ENCODE measurements at regions not wholly inside any gene's neighbourhood (a gene's known extent, or its start where the extent isn't known, plus 50 kb on each side); places are given as distances from the start of the nearest gene placed in this dataset.
"Not testable (repeated sequence)": the region's sequence is repeated elsewhere in the genome, so short reads cannot be mapped to it uniquely, and the experiment has no call there.

DNA sequence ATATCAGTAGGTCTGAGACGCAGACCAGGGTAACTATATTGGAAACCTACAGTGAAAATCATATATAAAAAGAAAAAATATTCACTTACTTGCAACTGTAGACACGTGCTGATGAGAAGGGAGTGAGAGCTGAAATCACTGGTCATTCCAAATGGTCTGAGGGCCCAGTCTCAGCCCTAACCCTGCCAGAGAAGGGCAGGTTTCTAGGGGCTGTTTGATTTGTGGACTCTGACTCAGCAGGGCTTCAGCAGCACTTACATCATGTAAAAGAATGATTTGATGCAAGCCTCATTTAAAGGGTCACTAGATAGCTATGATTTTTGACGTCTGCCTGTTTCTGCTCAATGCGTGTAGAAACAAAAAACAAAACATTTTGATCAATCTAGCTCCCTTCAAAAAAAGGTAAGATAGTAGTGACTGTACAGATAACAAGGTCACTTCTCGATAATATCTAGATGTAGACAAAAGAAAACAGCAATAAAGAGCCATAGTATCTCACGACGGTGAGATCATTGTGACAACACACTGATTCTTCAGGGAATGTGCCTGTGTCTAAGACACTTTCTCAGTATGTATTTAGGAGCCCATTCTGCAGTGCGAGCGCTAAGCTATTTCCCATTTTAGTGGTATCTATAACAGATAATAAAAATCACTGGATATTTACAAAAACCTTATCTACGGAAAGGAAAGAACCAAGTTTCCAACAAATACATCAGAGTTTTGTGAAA, 307.2 kb downstream of the HIVEP2 start:
- DNase-seq = no peak

DNA sequence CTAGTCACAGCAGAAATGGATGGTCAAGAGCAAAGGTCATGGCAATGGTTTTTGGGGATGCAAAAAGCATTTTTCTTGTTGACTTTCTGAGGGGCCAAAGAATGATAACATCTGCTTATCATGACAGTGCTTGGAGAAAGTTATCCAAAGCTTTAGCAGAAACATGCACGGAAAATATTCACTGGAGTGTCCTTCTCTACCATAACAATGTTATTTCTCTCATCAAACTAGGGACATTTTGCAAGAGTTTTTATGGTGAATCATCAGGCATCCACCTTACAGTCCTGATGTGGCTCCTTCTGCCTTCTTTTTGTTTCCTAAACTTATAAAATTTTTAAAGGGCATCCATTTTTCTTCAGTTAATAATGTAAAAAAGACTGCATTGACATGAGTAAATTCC, 302.3 kb downstream of the HIVEP2 start:
- DNase-seq = no peak

DNA sequence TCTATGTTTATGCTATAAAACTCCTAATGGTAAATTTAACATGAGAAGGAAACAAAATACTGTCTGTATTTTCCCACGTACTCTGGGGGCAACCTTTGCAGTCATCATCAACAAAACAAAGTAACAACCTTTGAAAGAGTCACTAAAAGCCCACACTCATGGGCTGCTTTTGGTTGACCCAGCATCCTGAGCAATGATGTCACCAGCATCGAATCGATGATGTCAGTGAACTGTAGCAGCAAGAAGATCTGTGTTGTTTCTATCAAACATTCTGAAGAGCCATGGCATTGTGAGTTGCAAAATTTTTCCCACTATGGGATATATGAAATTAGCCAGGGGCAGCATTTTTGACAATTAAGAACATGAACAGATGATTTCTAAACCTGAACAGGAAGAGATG, 300.1 kb downstream of the HIVEP2 start:
- DNase-seq = no peak

DNA sequence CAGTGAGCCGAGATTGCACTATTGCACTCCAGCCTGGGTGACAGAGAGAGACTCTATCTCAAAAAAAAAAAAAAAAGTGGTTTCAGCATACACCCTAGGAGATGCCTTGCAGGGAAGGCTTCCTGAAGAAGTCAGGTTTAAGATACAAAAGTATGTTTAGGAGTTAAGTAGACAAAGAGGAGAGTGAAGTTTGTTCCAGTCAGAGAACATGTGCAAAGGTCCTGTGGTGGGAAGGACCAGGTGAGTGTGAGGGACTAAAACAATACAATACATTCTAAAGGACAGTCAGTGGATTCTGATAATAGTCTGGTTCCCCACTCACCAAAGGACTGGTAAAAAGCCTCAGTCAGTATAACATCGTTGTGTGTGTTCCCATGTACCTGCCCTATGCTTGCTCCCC, 299.3 kb downstream of the HIVEP2 start:
- DNase-seq = no peak

DNA sequence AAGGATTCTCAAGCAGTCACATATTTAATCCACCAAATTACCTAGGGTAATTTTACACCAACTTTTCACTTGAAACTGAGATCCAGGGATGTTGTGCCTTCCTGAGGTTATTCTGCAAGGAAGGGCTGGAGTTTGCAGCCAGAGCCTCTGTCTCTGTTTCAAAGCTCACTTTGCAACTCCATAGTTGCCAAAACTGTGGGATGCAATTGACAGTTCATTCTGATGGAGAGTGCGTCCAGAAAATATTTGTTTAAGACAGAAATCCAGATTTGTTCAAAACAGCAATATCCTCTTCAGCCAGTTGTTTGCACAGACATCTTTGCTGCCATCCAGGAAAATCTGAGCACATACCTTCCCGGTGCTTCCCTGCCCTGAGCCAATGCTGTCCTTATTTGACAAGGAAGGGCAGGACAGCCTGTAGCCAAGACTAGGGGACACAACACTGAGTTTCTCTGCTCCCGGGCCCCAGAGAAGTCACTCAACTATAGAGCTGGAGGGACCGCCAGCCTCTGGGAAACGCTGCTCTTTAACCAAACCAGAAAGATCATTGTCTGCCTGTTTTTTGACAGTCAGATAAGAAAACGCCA, 297.4 kb downstream of the HIVEP2 start:
- DNase-seq = no peak

DNA sequence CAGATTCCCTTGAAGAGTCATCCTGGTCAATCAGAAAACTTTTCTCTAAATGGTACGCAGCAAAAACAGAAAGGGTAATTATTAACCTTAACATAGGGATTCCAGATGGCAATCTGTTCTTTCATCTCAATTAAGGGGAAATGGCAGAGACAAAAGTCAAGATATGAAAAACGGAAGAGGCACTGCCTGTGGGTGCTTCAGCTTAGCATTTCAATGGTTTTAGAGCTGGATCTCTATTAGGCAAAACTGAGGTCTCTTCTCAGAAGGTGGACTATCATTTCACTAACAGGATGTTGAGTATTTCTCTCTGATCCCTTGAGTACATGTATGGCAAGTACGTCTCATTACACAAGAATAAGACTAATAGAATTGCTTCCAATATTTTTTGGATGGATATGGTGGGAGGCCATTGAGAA, 296.9 kb downstream of the HIVEP2 start:
- DNase-seq = no peak

DNA sequence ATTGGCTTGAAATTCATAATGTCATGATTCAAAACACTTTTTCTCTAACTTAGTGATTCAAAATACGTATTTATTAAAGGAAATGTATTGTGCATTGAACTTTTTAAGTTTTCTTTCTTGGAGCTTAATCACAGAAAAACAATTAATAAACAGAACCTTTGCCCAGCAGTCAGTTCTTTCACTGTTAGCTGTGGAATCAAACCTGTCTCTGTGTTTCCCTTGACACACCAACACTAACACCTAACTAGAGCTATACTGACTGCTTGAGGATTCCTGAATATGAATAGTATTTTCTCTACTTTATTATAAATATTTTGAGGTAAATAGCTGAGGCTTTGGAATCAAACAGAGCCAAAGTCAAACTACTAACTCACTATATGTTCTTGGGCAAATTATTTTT, 296.4 kb downstream of the HIVEP2 start:
- no peak for DNase-seq

DNA sequence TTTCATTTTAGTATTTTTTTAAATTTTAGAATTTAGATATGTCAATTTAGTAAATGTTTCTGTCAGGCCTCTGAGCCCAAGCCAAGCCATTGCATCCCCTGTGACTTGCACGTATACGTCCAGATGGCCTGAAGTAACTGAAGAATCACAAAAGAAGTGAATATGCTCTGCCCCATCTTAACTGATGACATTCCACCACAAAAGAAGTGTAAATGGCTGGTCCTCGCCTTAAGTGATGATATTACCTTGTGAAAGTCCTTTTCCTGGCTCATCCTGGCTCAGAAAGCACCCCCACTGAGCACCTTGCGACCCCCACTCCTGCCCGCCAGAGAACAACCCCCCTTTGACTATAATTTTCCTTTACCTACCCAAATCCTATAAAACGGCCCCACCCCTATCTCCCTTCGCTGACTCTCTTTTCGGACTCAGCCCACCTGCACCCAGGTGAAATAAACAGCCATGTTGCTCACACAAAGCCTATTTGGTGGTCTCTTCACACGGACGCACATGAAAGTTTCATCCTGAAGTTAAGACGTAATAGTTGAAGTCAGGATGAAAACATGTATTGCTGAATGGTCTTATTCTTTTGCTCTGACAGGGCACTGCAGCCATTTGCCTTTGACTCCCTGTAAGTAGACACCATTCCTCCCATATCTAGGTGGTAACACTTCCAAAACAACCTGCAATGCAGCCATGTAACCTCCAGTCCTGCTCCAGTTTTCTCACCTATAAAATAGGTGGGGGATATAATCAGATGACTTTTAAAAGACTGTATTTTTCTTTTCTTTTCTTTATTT, 295.3 kb downstream of the HIVEP2 start:
- DNase-seq = not testable (repeated sequence)

DNA sequence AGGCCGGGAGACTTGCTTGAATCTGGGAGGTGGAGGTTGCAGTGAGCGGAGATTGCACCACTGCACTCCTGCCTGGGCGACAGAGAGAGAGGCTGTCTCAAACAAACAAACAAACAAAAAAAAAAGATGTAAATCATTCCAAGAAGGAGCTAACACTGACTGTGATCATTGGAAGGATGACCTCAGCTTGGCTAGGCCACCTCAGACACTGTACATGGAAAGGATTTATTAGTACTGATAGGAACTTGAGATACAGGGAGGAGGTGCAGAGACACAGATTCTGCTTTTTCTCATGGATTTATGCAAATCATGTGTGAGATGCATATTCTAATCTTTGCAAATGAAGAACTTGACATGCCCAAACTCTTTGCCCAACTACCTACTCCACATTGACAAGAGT, 293.6 kb downstream of the HIVEP2 start:
- DNase-seq = no peak

DNA sequence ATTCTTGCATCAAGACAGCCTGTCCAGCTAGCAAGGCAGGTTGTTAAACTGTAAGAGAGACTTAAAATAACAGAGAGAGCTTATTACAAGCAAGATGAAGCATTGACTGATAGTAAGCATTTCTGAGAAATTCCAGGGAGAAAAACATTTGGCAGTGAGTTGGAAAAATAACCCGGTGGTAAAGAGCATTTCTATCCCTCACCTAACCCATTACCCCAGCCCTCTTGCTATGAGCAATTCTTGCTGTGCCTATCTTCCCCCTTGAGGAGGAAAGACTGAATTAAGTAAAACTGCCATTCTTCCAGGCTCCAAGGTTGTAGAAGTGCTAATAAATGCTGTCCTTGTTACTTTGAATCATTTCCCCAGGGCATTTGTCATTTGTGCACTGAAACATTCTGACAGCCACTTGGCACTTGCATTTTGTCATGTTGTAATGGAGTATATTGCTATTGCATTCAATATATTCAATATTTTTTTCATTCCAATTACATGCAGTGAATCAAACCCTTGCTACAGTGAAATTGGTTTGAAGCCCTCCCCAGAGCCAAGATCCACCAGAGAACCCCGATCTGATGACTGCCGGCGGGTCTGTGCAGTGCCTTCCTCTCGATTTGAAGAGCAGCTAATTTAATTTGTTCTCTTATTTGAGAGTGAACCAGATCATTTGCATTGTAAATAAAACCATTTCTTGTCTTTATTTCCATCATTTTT, 291.1 kb downstream of the HIVEP2 start:
- DNase-seq = no peak

DNA sequence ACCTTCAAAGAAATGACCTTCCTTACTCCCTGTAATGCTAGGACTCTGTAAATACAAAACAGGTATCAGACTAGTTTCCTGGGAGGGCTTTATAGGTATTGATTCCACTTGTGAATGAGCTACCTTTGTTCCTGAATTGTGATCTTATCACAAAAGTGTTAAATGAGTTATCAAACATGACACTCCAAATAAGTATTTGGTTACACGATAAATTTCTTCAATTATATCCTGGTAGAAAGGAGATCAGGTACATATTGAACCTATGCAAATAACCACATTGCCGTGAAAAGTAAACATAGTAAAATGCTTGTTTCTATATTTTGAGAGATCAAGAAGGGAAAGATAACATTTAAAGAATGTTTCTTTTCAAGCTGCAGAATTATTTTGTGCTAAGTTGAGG, 285.3 kb downstream of the HIVEP2 start:
- no peak for DNase-seq

DNA sequence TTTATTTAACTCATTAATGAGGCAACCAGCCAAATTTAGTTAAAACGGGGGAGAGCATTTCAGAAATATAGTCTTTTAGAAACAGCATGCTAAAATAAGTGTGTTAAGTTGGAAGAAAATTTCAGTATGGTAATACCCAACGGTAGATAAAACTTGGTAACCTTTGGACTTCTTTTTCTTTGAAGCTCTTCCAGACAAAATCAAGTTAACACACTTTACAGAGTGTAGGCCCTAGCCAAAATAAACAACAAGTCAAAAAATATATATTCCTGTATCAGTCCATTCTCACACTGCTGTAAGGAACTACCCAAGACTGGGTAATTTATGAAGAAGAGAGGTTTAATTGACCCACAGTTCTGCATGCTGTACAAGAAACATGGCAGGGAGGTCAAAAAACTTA, 279.6 kb downstream of the HIVEP2 start:
- no peak for DNase-seq

DNA sequence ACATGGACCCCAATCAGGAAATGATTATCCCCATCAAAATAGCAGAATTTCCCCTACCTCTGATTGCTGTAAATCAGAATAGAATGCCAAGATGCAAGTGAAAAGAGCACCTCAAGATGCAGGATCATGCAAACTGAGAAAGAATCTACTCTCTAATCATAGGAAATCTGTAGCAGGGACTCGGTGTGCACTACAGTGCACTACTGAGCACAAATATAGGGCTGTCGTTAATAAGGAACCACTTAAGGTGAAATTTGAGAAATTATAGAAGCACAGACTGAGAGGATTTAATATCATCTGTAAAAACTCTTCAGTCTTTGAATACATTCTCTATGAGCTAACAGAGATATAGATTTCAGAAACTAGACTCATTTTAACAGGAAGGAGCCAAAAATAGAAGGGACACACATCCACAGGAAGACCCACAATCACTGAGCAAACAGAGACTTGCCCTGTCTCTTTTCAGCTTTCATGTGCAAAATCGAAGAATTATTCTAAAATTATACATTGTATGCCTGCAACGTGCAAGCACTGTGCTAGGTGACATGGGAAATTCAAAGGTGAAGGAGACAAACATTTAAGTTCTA, 278.3 kb downstream of the HIVEP2 start:
- DNase-seq = no peak

DNA sequence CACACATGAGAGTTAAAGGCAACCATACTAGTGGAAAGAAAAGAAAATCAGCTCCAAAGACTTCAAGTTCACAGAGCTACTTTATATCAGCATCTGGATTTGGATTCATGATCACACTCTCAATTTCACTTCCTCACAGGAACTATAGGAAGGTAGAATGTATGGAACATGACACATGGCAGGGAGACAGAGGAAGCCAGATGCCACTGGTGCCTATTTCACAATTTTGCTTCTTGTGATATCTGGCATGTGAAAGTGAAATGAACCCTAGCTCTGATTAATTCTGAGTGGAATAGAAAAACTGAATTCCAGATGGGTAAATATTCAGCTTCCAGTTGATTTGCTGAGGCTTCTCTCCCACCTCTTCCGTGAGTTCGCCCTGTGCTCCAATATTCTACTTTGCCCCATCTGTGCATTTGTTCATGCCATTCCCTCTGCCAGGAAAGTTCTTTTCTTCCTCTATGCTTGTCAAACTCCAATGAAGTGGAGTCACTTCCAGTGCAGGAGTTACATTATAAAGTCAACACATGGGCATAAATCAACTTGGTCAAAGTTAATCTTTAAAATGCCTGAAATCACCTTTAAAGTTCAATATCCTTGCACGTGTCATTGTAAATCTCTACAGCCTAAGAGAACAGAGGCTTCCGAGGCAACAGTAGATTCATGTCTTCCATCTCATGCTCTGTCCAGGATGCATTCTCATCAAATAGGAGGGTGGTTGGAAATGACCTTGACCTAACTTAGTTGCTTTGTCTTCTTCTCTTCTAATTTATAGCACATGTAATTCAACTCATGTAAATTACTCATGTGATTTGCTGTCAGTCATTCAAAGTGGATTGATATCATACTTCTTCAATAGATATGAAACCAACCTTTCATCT, 275.3 kb downstream of the HIVEP2 start:
- no peak for DNase-seq

DNA sequence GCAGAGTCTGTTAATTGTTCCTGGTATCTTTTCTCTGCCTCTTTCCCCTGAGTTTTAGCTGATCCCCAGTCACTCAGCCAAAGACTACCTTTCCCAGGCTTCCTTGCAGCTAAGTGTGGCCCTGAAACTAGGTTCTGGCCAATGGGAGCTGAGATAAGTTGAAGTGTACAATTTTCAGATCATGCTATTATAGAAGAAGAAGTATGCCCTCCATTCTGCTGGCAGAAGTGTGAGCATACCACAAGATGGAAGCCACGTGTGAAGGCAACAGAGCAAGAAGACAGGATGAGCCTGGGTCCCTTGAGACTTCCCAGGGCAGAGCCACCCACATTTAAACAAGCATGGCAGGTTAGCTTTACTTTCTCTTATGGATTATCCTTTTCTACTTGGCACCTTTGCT, 273.2 kb downstream of the HIVEP2 start:
- no peak for DNase-seq

DNA sequence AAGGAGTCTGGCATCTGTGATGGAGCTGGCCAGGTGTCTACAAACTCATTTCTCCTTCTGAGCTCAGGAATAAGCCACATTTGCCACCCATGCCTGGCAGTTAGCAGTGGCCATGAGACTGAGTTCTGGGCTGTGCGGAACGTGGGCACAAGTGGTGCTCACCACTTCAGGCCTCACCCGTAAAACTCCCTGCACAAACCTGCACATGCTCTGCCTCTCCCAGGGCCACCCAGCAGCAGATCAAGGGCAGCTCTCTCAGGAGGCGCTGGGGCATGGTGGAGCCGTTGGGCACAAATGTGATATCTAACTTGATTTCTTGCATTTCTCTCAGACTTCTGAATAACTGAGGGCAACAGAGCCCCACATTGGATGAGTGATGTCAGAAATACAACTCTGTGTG, 269.5 kb downstream of the HIVEP2 start:
- DNase-seq = no peak

DNA sequence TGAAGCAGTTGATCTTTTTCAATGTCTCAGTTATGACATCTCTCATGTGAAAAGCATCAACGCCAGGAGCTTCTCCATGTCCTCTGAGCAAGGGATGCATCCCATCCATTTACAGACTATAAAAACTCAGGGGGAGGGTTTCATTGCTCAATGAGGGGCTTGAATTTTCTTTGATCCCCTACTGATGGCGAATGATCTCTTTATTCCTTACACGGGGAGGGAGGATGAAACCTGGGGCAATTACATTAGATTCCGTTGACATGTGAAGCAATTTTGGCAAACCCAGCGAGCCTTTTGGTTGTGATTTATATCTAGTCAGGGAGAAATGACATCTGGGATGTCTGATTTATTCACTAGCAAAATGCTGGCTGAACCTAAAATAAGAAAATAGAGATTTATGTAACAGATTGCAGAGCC, 268.9 kb downstream of the HIVEP2 start:
- no peak for DNase-seq

DNA sequence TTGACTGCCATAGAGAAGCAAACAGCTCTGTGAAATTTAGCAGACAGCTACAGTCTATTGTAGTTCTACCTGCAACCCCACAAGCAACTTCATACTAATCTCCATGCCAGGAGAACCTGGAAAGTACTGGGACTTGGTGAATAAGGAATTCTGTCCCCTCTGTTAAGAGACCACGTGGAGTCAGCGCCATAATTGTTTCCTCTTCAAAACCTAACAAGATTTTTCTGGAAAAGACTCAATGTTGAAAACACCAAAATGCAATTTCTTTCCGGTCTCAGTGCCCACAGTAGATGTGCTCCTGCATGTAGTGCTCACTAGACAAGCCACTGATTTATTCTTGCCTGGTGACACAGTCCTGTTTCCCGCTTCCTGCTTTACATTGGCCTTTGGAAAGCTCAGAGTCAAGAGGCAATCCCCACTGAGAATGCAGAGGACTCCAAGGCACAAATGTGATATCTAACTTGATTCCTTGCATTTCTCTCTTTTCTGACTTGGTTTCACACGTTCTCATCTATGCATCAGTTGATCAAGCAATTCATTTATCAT, 268.3 kb downstream of the HIVEP2 start:
- no peak for DNase-seq

DNA sequence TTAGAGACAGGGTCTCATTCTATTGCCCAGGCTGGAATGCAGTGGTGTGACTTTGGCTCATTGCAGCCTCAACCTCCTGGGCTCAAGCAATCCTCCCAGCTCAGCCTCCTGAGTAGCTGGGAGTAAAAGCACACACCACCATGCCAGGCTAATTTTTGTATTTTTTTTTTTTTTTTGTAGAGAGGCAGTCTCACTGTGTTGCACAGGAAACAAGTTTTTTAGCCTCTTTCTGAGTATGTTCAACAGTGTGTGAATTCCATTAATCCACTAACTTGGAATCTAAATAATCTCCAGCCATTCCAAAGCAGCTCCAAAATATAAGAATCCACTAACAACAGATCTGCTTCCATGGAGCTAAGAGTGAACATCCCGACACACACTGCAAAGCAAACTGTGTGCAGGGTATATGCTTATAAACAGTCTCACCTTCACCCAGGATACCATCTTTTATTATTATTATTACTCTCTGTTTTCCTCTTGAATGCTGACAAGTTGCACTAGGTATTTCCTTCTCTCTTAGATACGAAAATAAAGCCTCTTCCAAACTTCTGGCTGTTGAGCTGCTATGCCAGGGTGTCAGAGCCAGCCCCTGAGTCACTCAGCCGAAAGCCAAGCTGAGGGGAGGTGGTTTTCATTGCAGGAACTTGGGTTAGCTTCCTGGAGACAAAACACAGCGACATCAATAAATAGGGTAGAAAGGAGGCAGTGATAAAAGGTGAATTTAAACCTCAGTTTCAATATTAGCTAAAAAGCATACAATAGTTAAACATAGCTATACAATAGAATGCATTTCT, 264.9 kb downstream of the HIVEP2 start:
- DNase-seq = no peak

DNA sequence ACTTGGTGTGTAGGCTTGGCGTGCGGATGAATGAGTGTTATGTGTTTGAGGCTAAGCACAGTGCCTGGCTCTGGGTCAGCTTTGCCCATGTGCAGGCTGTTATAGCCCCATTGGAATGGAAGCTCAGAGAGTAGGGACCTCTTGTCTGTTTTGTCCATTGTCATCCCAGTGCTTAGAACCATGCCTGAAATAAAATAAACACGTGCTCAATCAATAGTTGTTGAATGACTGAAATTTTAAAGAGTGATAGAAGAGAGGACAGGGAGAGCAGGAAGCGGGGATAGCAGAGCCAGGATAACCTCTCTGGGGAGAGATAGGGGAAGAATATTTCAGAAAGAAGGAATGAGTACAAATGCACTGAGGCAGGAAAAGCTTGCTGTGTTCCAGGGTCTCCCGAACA, 263.9 kb downstream of the HIVEP2 start:
- DNase-seq = no peak

DNA sequence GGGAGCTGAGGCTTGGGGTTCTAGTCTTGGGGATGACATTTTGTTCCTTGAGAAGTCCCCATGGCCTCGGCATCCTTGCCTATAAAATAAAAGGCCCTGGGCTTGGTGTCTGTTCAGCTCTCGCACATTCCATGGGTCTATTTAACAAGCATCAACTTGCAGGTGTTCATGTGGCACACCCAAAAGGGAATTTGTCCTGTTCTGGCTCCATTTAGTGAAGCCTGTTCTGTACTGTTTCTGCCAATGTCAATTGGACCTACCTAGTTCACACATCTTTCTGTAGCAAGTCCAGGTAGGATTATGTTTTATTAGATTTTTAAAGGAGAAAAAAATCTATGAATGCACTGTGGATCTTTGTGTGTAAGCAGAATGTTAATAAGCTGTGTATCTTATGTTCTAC, 262.0 kb downstream of the HIVEP2 start:
- no peak for DNase-seq
